Mucosa of gallbladder (tissue), 1 donor: ENCODE measurements at regions not wholly inside any gene's neighbourhood (a gene's known extent, or its start where the extent isn't known, plus 50 kb on each side); places are given as distances from the start of the nearest gene placed in this dataset.

Experiments
- DNase-seq: peaks from one replicate; pipeline ENCODE4 v3.0.0-alpha.2; 2020; ENCODE audit warnings: low spot score
- donor health status: DM: no; HTN: no; CAD: no.

- DNase-seq: no peak
Measured at GRCh38 chr10:126847666-126848065, 57.6 kb upstream of the DOCK1 start.

GRCh38 chr10:126849646-126850045, 55.6 kb upstream of the DOCK1 start:
- DNase-seq: no peak

DNA sequence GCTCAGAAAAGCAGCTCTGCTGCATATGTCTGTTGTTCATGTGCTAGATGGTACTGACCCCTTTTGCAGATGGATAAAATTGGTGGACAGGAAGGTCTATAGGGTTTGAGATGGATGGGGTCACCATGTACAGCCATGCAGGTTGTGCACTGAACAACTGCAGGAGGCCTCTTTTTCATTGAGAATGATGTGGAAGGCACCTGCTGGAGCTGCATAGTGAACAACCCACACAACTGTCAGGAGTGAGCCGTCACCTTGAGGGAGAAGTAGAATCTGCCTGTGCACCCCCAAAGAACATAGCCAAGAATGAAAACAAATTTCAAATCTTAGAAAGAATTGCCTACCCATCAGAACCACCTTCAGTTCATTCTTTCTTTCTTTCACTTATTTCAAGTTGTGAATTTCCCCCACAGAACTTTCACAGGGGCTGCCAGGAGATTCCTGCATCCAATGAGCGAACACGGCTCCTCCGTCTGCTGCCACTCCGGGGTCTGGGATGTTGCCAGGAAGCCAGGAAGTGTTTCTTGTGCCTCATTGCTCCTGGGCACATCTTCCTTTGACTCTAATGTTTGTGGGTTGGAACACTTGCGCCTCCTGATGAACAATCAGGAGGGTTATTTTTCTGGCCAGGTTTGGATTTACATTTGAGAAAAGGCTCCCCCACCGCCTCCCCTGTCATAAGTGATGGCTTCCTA, 53.7 kb upstream of the DOCK1 start:
- DNase-seq: no peak

GRCh38 chr10:126854726-126855495, 50.3 kb upstream of the DOCK1 start:
- DNase-seq: no peak
